HCT116 (cell line): ENCODE measurements at regions not wholly inside any gene's neighbourhood (a gene's known extent, or its start where the extent isn't known, plus 50 kb on each side); places are given as distances from the start of the nearest gene placed in this dataset.

Source experiments
- ATAC-seq: fragments of 200-7000 bp; cut with Tn5 transposase; 2 replicates; pipeline ENCODE4 v1.9.1; 2020; ENCODE audit warnings: mild to moderate bottlenecking, moderate library complexity
- BruUV-seq: library from RNA; stranded (reverse); fragments of 400-500 nt; replicated peaks from 2 replicates; lab custom pipeline; 2021; lab: Mats Ljungman, UMichigan
- CTCF ChIA-PET: fragments of 300-600 bp; sonication (Branson Sonifier 250); formaldehyde crosslinking; loops from one replicate; lab custom pipeline; 2021; ENCODE audit warnings: antibody characterized with exemption; lab: Charles Lee
- POLR2A ChIA-PET: fragments of 300-600, 350-600 bp; sonication (Branson Sonifier 250); formaldehyde crosslinking; loops from one replicate; lab custom pipeline; 2021; ENCODE audit warnings: antibody characterized with exemption; lab: Charles Lee
- RAD21 ChIA-PET, 2 experiments: fragments of 300-600 bp; sonication (Branson Sonifier 250); formaldehyde crosslinking; loops; one replicate each; lab custom pipeline; 2023; ENCODE audit warnings: low total read pairs in 2 of 2; ENCODE audit not compliant: uncharacterized antibody in 2 of 2, unreplicated experiment in 2 of 2, low non-redundant PET in 1 of 2; lab: Charles Lee
- DNase-seq: peaks from one replicate; pipeline ENCODE4 v3.0.0-alpha.2; 2010; ENCODE audit warnings: low read depth, low spot score
- H2AFZ ChIP-seq: fragments of 200-600 bp; shearing (Covaris generic), sonication (generic); 2 replicates; pipeline ENCODE4 v1.6.1; 2017; ENCODE audit warnings: low read depth, mixed run types, mixed read lengths, antibody characterized with exemption, low read length; ENCODE audit not compliant: poor library complexity, severe bottlenecking
- H3K27ac ChIP-seq: 2 replicates; pipeline ENCODE4 v1.5.1; 2012; ENCODE audit warnings: low read depth, low read length
- H3K27me3 ChIP-seq: fragments of 200-600 bp; sonication (generic); 2 replicates; pipeline ENCODE4 v1.6.1; 2016; ENCODE audit warnings: mixed run types, low read length, mixed read lengths; ENCODE audit not compliant: insufficient read depth
- H3K36me3 ChIP-seq, 2 experiments: fragments of 200-500 bp in 1 of 2; fragments of 200-600 bp in 1 of 2; sonication (Bioruptor generic) in 1 of 2; sonication (generic) in 1 of 2; 2 replicates each; pipeline versions ENCODE4 v1.5.1 to v1.6.1; 2014 to 2016; ENCODE audit warnings: low read length in 2 of 2, inconsistent platforms in 1 of 2, mixed read lengths in 1 of 2, mixed run types in 1 of 2; ENCODE audit not compliant: insufficient read depth in 2 of 2, control insufficient read depth in 1 of 2
- H3K4me1 ChIP-seq, 2 experiments: fragments of 200-600 bp in 1 of 2; sonication (generic) in 1 of 2; 2 replicates each; pipeline versions ENCODE4 v1.5.1 to v1.6.1; 2012 to 2017; ENCODE audit warnings: low read length in 2 of 2, inconsistent platforms in 1 of 2, mild to moderate bottlenecking in 1 of 2, mixed read lengths in 1 of 2, mixed run types in 1 of 2, moderate library complexity in 1 of 2; ENCODE audit not compliant: insufficient read depth in 2 of 2, control insufficient read depth in 1 of 2
- H3K4me2 ChIP-seq: fragments of 200-600 bp; sonication (generic); 2 replicates; pipeline ENCODE4 v1.6.1; 2017; ENCODE audit warnings: mixed run types, low read length, mixed read lengths
- H3K4me3 ChIP-seq, 2 experiments: fragments of 200-600 bp in 1 of 2; sonication (generic) in 1 of 2; replicated peaks in 1 of 2; 2 replicates each; pipeline ENCODE4 v1.5.1; 2011 to 2016; ENCODE audit warnings: low read length in 2 of 2, control low read depth in 1 of 2, low read depth in 1 of 2, mild to moderate bottlenecking in 1 of 2, mixed read lengths in 1 of 2, mixed run types in 1 of 2
- H3K79me2 ChIP-seq: fragments of 200-600 bp; sonication (generic); 2 replicates; pipeline ENCODE4 v1.6.1; 2017; ENCODE audit warnings: mild to moderate bottlenecking, mixed run types, low read length, moderate library complexity, mixed read lengths; ENCODE audit not compliant: insufficient read depth
- H3K9ac ChIP-seq: fragments of 200-600 bp; sonication (generic); 2 replicates; pipeline ENCODE4 v1.6.1; 2016; ENCODE audit warnings: low read length, mixed read lengths
- H3K9me2 ChIP-seq: fragments of 200-600 bp; sonication (generic), shearing (Covaris generic); 2 replicates; pipeline ENCODE4 v1.6.1; 2017; ENCODE audit warnings: mixed run types, mild to moderate bottlenecking, moderate library complexity; ENCODE audit not compliant: insufficient read depth
- H3K9me3 ChIP-seq, 2 experiments: fragments of 200-500 bp in 1 of 2; fragments of 200-600 bp in 1 of 2; sonication (Bioruptor generic) in 1 of 2; sonication (generic) in 1 of 2; 2 replicates each; pipeline ENCODE4 v1.6.1; 2014 to 2017; ENCODE audit warnings: low read length in 2 of 2, mixed read lengths in 2 of 2, inconsistent platforms in 1 of 2, low read depth in 1 of 2, mild to moderate bottlenecking in 1 of 2, mixed run types in 1 of 2, moderate library complexity in 1 of 2; ENCODE audit not compliant: control insufficient read depth in 1 of 2, insufficient read depth in 1 of 2
- H4K20me1 ChIP-seq: fragments of 200-600 bp; sonication (generic), shearing (Covaris generic); 2 replicates; pipeline ENCODE4 v1.6.1; 2017; ENCODE audit warnings: mixed run types, mild to moderate bottlenecking, moderate library complexity; ENCODE audit not compliant: insufficient read depth
- CBX3 ChIP-seq: IDR thresholded peaks from 2 replicates; pipeline ENCODE4 v1.6.1; 2012; ENCODE audit warnings: low read depth
- EGR1 ChIP-seq: IDR thresholded peaks from 2 replicates; pipeline ENCODE4 v1.6.1; 2012; ENCODE audit warnings: low read depth
- EZH2 ChIP-seq: fragments of 200-600 bp; sonication (generic); IDR thresholded peaks from 2 replicates; pipeline ENCODE4 v1.6.1; 2017; ENCODE audit warnings: antibody characterized with exemption, mixed run types
- EZH2phosphoT487 ChIP-seq: fragments of 200-600 bp; IDR thresholded peaks from 2 replicates; pipeline ENCODE4 v1.6.1; 2018; ENCODE audit warnings: antibody characterized with exemption, borderline replicate concordance
- JUND ChIP-seq: IDR thresholded peaks from 2 replicates; pipeline ENCODE4 v1.6.1; 2012
- POLR2AphosphoS5 ChIP-seq: IDR thresholded peaks from 2 replicates; pipeline ENCODE4 v1.6.1; 2011; ENCODE audit warnings: mild to moderate bottlenecking, low read depth, low read length, moderate library complexity
- RAD21 ChIP-seq: IDR thresholded peaks from 2 replicates; pipeline ENCODE4 v1.6.1; 2012; ENCODE audit warnings: low read depth, mild to moderate bottlenecking
- SIN3A ChIP-seq: IDR thresholded peaks from 2 replicates; pipeline ENCODE4 v1.6.1; 2012; ENCODE audit warnings: low read depth
- SRF ChIP-seq: IDR thresholded peaks from 2 replicates; pipeline ENCODE4 v1.6.1; 2012; ENCODE audit warnings: low read depth
- TCF7L2 ChIP-seq: IDR thresholded peaks from 2 replicates; pipeline ENCODE4 v1.7.0; 2011; ENCODE audit warnings: borderline replicate concordance, inconsistent platforms; ENCODE audit not compliant: insufficient read depth, insufficient read length; ENCODE audit errors: extremely low read depth
- YY1 ChIP-seq: IDR thresholded peaks from 2 replicates; pipeline ENCODE4 v1.6.1; 2011; ENCODE audit warnings: low read length, low read depth, moderate library complexity, mild to moderate bottlenecking; ENCODE audit not compliant: insufficient replicate concordance; ENCODE audit errors: extremely low read depth
- ZFX ChIP-seq: fragments of 450-650 bp; IDR thresholded peaks from 2 replicates; pipeline ENCODE4 v1.6.1; 2017
- ZNF274 ChIP-seq: fragments of 200-500 bp; sonication (Bioruptor generic); IDR thresholded peaks from 2 replicates; pipeline ENCODE4 v1.6.1; 2014; ENCODE audit warnings: mild to moderate bottlenecking, low read depth, low read length, inconsistent platforms
- intact Hi-C: fragments of 100-400 bp; cut with micrococcal nuclease; formaldehyde crosslinking; loops from 2 replicates; pipeline ENCODE4 v1.10.0; 2022
- TF ChIP-seq, protein P1 (sequence below): IDR thresholded peaks from 2 replicates; pipeline ENCODE4 v1.6.1; 2012
- TF ChIP-seq, protein P2 (sequence below): IDR thresholded peaks from 2 replicates; pipeline ENCODE4 v1.6.1; 2012; ENCODE audit warnings: low read depth
- TF ChIP-seq, protein P3 (sequence below): IDR thresholded peaks from 2 replicates; pipeline ENCODE4 v1.6.1; 2012
- TF ChIP-seq, protein P4 (sequence below), 3 experiments: fragments of 200-600 bp in 1 of 3; sonication (generic) in 1 of 3; IDR thresholded peaks in 2 of 3; conservative IDR thresholded peaks in 1 of 3; 2 replicates each; pipeline ENCODE4 v1.5.1; 2012 to 2017; ENCODE audit warnings: low read depth in 2 of 3, low read length in 2 of 3, antibody characterized with exemption in 1 of 3, borderline replicate concordance in 1 of 3, control low read depth in 1 of 3, mild to moderate bottlenecking in 1 of 3, mixed read lengths in 1 of 3, mixed run types in 1 of 3, moderate library complexity in 1 of 3; ENCODE audit not compliant: insufficient read depth in 1 of 3

DNA sequence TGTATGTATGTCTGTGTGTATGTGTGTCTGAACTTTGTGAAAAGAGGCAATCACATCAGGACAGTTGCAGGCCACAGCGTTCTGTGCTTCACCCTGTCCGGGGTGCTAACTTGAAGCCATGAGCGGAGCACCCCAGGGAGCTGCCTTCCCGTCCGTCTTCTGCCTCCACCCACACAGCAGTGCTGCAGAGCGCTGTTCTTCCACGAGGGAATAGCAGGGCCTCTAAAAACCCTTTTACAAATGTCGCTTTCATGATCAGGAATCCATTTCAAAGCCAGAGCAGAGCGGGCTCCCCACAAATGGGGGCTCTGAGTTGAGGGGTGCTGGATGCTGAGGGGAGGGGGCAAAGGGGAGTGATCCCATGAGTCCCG, 131.5 kb downstream of the RNASET2 start:
- no peak for TF ChIP-seq SIN3A
- TF ChIP-seq POLR2AphosphoS5: no peak
- TF ChIP-seq CBX3: no peak
- TF ChIP-seq JUND: no peak
- TF ChIP-seq, protein P1, sequence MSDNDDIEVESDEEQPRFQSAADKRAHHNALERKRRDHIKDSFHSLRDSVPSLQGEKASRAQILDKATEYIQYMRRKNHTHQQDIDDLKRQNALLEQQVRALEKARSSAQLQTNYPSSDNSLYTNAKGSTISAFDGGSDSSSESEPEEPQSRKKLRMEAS: no peak
- TF ChIP-seq EZH2: no peak
- TF ChIP-seq SRF: no peak
- no peak for TF ChIP-seq EZH2phosphoT487
- TF ChIP-seq RAD21: no peak
- TF ChIP-seq, protein P2, sequence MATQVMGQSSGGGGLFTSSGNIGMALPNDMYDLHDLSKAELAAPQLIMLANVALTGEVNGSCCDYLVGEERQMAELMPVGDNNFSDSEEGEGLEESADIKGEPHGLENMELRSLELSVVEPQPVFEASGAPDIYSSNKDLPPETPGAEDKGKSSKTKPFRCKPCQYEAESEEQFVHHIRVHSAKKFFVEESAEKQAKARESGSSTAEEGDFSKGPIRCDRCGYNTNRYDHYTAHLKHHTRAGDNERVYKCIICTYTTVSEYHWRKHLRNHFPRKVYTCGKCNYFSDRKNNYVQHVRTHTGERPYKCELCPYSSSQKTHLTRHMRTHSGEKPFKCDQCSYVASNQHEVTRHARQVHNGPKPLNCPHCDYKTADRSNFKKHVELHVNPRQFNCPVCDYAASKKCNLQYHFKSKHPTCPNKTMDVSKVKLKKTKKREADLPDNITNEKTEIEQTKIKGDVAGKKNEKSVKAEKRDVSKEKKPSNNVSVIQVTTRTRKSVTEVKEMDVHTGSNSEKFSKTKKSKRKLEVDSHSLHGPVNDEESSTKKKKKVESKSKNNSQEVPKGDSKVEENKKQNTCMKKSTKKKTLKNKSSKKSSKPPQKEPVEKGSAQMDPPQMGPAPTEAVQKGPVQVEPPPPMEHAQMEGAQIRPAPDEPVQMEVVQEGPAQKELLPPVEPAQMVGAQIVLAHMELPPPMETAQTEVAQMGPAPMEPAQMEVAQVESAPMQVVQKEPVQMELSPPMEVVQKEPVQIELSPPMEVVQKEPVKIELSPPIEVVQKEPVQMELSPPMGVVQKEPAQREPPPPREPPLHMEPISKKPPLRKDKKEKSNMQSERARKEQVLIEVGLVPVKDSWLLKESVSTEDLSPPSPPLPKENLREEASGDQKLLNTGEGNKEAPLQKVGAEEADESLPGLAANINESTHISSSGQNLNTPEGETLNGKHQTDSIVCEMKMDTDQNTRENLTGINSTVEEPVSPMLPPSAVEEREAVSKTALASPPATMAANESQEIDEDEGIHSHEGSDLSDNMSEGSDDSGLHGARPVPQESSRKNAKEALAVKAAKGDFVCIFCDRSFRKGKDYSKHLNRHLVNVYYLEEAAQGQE: no peak
- no peak for TF ChIP-seq YY1
- TF ChIP-seq, protein P3, sequence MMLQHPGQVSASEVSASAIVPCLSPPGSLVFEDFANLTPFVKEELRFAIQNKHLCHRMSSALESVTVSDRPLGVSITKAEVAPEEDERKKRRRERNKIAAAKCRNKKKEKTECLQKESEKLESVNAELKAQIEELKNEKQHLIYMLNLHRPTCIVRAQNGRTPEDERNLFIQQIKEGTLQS: no peak
- TF ChIP-seq ZNF274: no peak
- TF ChIP-seq, protein P4, sequence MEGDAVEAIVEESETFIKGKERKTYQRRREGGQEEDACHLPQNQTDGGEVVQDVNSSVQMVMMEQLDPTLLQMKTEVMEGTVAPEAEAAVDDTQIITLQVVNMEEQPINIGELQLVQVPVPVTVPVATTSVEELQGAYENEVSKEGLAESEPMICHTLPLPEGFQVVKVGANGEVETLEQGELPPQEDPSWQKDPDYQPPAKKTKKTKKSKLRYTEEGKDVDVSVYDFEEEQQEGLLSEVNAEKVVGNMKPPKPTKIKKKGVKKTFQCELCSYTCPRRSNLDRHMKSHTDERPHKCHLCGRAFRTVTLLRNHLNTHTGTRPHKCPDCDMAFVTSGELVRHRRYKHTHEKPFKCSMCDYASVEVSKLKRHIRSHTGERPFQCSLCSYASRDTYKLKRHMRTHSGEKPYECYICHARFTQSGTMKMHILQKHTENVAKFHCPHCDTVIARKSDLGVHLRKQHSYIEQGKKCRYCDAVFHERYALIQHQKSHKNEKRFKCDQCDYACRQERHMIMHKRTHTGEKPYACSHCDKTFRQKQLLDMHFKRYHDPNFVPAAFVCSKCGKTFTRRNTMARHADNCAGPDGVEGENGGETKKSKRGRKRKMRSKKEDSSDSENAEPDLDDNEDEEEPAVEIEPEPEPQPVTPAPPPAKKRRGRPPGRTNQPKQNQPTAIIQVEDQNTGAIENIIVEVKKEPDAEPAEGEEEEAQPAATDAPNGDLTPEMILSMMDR (IDR thresholded peaks at IDR 0.05 in 2 of 3, conservative IDR thresholded peaks at IDR 0.05 in 1 of 3; ENCODE audit: borderline replicate concordance in 1 of 3, insufficient read depth in 1 of 3, low read depth in 2 of 3, low read length in 2 of 3): no peak
- no peak for TF ChIP-seq TCF7L2
- no peak for TF ChIP-seq EGR1
- TF ChIP-seq ZFX: no peak
- ChIA-PET POLR2A (no interaction called here), CTCF (no interaction called here), RAD21 (no interaction called here)
- Histone ChIP-seq H3K9me2 (no peaks in the 10 kb centered on the region), H3K4me3 (no peak overlapping the region), H3K9me3 (no peaks in the 10 kb centered on the region), H3K36me3 (no peaks in the 10 kb centered on the region), H3K4me1 (no peaks in the 10 kb centered on the region), H3K9ac (no peak overlapping the region), H3K4me2 (no peak overlapping the region), H3K79me2 (no peaks in the 10 kb centered on the region), H2AFZ (no peak overlapping the region), H4K20me1 (no peaks in the 10 kb centered on the region), H3K27me3 (no peaks in the 10 kb centered on the region), H3K27ac (no peak overlapping the region)
- no peak for DNase-seq
- no TSS peak for BruUV-seq
- intact Hi-C loops: loop anchor here (5.0 kb wide), 1 partner anchor 92 kb away; no protein-coding TSS in a partner anchor
- ATAC-seq: no peak
